ENCODE measurements at regions not wholly inside any gene's neighbourhood (a gene's known extent, or its start where the extent isn't known, plus 50 kb on each side); places are given as distances from the start of the nearest gene placed in this dataset.

- Histone ChIP-seq H2AFZ (no peak overlapping the region), H3K9ac (no peak overlapping the region), H3K27ac (no peak overlapping the region), H3K4me3 (ENCODE audit: low read depth, low read length) (no peak overlapping the region), H3K4me2 (ENCODE audit: low read length) (no peak overlapping the region), H3K4me1 (no peaks in the 10 kb centered on the region), H3K9me3 (ENCODE audit: control insufficient read depth, low read length) (no peaks in the 10 kb centered on the region), H3K79me2 (no peaks in the 10 kb centered on the region), H3K36me3 (ENCODE audit: control insufficient read depth, insufficient read depth, low read length) (no peaks in the 10 kb centered on the region), H3K27me3 (ENCODE audit: control insufficient read depth, insufficient read depth, low read length) (no peaks in the 10 kb centered on the region)
- TF ChIP-seq CTCF (IDR thresholded peaks at IDR 0.05): no peak
These were observed 407.9 kb upstream of the AADAT start for GRCh38 chr4:170497689-170498088.

GRCh38 chr4:170497112-170497511 lies 407.4 kb upstream of the AADAT start:
- Histone ChIP-seq H3K4me2 (ENCODE audit: low read length) (peak overlapping the region; percentile 47), H3K27me3 (ENCODE audit: control insufficient read depth, insufficient read depth, low read length) (no peaks in the 10 kb centered on the region), H3K27ac (no peak overlapping the region), H3K79me2 (no peaks in the 10 kb centered on the region), H2AFZ (no peak overlapping the region), H3K9me3 (ENCODE audit: control insufficient read depth, low read length) (no peaks in the 10 kb centered on the region), H3K36me3 (ENCODE audit: control insufficient read depth, insufficient read depth, low read length) (no peaks in the 10 kb centered on the region), H3K4me1 (no peaks in the 10 kb centered on the region), H3K4me3 (ENCODE audit: low read depth, low read length) (peak overlapping the region; percentile 31), H3K9ac (no peak overlapping the region)
- no peak for TF ChIP-seq CTCF (IDR thresholded peaks at IDR 0.05)

GRCh38 chr4:170491981-170492380 lies 402.2 kb upstream of the AADAT start:
- H3K27me3 ChIP-seq (ENCODE audit: control insufficient read depth, insufficient read depth, low read length): no peaks in the 10 kb centered on the region
- H3K79me2 ChIP-seq: no peaks in the 10 kb centered on the region
- no peaks in the 10 kb centered on the region for H3K36me3 ChIP-seq (ENCODE audit: control insufficient read depth, insufficient read depth, low read length)
- H3K4me3 ChIP-seq (ENCODE audit: low read depth, low read length): no peak overlapping the region
- no peaks in the 10 kb centered on the region for H3K9me3 ChIP-seq (ENCODE audit: control insufficient read depth, low read length)
- TF ChIP-seq CTCF (IDR thresholded peaks at IDR 0.05): no peak
- H3K4me2 ChIP-seq (ENCODE audit: low read length): no peak overlapping the region
- no peak overlapping the region for H2AFZ ChIP-seq
- no peaks in the 10 kb centered on the region for H3K4me1 ChIP-seq
- H3K9ac ChIP-seq: no peak overlapping the region
- H3K27ac ChIP-seq: no peak overlapping the region

- Histone ChIP-seq H3K27ac (no peak overlapping the region), H3K79me2 (no peaks in the 10 kb centered on the region), H3K27me3 (ENCODE audit: control insufficient read depth, insufficient read depth, low read length) (no peaks in the 10 kb centered on the region), H3K9me3 (ENCODE audit: control insufficient read depth, low read length) (no peaks in the 10 kb centered on the region), H2AFZ (no peak overlapping the region), H3K9ac (no peak overlapping the region), H3K4me2 (ENCODE audit: low read length) (no peak overlapping the region), H3K36me3 (ENCODE audit: control insufficient read depth, insufficient read depth, low read length) (no peaks in the 10 kb centered on the region), H3K4me3 (ENCODE audit: low read depth, low read length) (no peak overlapping the region), H3K4me1 (no peaks in the 10 kb centered on the region)
- no peak for TF ChIP-seq CTCF (IDR thresholded peaks at IDR 0.05)
These were observed 386.6 kb upstream of the AADAT start for GRCh38 chr4:170476351-170476750.

- no peak for TF ChIP-seq CTCF (IDR thresholded peaks at IDR 0.05)
- H3K27me3 ChIP-seq (ENCODE audit: control insufficient read depth, insufficient read depth, low read length): no peaks in the 10 kb centered on the region
- H3K36me3 ChIP-seq (ENCODE audit: control insufficient read depth, insufficient read depth, low read length): no peaks in the 10 kb centered on the region
- H3K4me3 ChIP-seq (ENCODE audit: low read depth, low read length): no peak overlapping the region
- H3K79me2 ChIP-seq: no peaks in the 10 kb centered on the region
- H3K27ac ChIP-seq: no peak overlapping the region
- H3K9me3 ChIP-seq (ENCODE audit: control insufficient read depth, low read length): no peaks in the 10 kb centered on the region
- no peak overlapping the region for H2AFZ ChIP-seq
- H3K9ac ChIP-seq: no peak overlapping the region
- H3K4me1 ChIP-seq: no peaks in the 10 kb centered on the region
- no peak overlapping the region for H3K4me2 ChIP-seq (ENCODE audit: low read length)
These were observed 375.7 kb upstream of the AADAT start for GRCh38 chr4:170465429-170465828.

Data from parathyroid adenoma (tissue), 2 donors.